Cardiac muscle cell (in vitro differentiated cells and primary cell): ENCODE measurements at regions not wholly inside any gene's neighbourhood (a gene's known extent, or its start where the extent isn't known, plus 50 kb on each side); places are given as distances from the start of the nearest gene placed in this dataset.
"Not testable (repeated sequence)": the region's sequence is repeated elsewhere in the genome, so short reads cannot be mapped to it uniquely, and the experiment has no call there.

ENCODE experiments used
- DNase-seq, 2 donors: peaks; one replicate each; pipeline versions ENCODE4 v3.0.0 to v3.0.0-alpha.2; 2010 to 2017; ENCODE audit warnings: low read depth in 1 of 2, low spot score in 1 of 2
- H3K27ac ChIP-seq: fragments of 200-600 bp; sonication (generic); 2 replicates; pipeline ENCODE4 v1.5.1; 2016
- H3K27me3 ChIP-seq: fragments of 200-600 bp; sonication (generic); 2 replicates; pipeline ENCODE4 v1.6.0; 2016; ENCODE audit warnings: control low read depth
- H3K36me3 ChIP-seq: fragments of 200-600 bp; sonication (generic); 2 replicates; pipeline ENCODE4 v1.5.1; 2016; ENCODE audit warnings: control low read depth
- H3K4me1 ChIP-seq: fragments of 200-600 bp; sonication (generic); 2 replicates; pipeline ENCODE4 v1.8.1; 2017; ENCODE audit warnings: low read depth, mild to moderate bottlenecking, mixed run types
- H3K4me3 ChIP-seq: fragments of 200-600 bp; sonication (generic); 2 replicates; pipeline ENCODE4 v1.5.1; 2016; ENCODE audit warnings: mild to moderate bottlenecking
- H3K9me3 ChIP-seq: fragments of 200-600 bp; sonication (generic); 2 replicates; pipeline ENCODE4 v1.5.1; 2017; ENCODE audit warnings: low read depth, mild to moderate bottlenecking, control low read depth
- TF ChIP-seq, protein P1 (sequence below): IDR thresholded peaks from 2 replicates; pipeline ENCODE4 v1.5.1; 2012; ENCODE audit warnings: low read depth, mild to moderate bottlenecking, low read length

DNA sequence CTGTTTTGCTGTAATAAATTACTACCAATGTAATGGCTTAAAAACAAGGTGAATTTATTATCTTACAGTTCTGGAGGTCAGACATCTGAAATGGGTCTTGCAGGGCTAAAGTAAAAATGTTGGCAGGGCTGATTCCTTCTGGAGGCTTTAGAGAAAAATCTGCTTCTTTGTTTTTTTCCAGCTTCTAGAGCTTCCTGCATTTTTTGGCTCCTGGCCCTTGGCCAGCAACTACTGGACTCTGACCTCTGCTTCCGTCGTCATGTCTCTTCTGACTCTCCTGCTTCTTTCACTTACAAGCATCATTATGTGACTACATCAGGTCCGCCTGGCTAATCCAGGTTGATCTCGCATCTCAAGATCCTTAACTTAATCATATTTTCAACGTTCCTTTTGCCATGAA lies 350.9 kb downstream of the S1PR1 start:
- DNase-seq = peak in 1 of 2 donors; percentile 45
- TF ChIP-seq, protein P1, sequence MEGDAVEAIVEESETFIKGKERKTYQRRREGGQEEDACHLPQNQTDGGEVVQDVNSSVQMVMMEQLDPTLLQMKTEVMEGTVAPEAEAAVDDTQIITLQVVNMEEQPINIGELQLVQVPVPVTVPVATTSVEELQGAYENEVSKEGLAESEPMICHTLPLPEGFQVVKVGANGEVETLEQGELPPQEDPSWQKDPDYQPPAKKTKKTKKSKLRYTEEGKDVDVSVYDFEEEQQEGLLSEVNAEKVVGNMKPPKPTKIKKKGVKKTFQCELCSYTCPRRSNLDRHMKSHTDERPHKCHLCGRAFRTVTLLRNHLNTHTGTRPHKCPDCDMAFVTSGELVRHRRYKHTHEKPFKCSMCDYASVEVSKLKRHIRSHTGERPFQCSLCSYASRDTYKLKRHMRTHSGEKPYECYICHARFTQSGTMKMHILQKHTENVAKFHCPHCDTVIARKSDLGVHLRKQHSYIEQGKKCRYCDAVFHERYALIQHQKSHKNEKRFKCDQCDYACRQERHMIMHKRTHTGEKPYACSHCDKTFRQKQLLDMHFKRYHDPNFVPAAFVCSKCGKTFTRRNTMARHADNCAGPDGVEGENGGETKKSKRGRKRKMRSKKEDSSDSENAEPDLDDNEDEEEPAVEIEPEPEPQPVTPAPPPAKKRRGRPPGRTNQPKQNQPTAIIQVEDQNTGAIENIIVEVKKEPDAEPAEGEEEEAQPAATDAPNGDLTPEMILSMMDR = no peak
- no peaks in the 10 kb centered on the region for H3K9me3 ChIP-seq
- H3K27me3 ChIP-seq = no peaks in the 10 kb centered on the region
- H3K27ac ChIP-seq = no peak overlapping the region
- no peaks in the 10 kb centered on the region for H3K4me1 ChIP-seq
- H3K4me3 ChIP-seq = no peak overlapping the region
- H3K36me3 ChIP-seq = no peaks in the 10 kb centered on the region

DNA sequence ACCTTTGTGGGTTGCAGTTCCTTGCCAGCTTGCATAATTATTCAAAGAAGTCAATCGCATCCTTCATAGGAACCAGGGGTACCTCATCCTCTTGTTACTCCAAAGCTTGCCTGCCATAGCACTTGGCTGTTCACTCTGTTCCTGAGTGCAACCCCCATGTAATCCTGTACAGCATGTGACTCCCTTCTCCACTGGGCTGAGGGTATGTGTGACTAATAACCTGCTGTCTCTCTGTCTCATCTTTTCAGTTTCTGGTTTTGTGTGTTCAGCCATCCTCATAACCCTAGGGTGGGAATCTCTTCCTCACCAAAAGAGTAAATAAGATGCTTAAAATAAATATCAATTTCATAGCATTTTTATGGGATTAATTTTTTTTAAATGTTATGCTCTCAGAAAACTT lies 351.9 kb downstream of the S1PR1 start:
- TF ChIP-seq, protein P1 = no peak
- H3K27me3 ChIP-seq = no peaks in the 10 kb centered on the region
- no peaks in the 10 kb centered on the region for H3K9me3 ChIP-seq
- H3K4me1 ChIP-seq = no peaks in the 10 kb centered on the region
- H3K4me3 ChIP-seq = no peak overlapping the region
- no peak for DNase-seq
- H3K27ac ChIP-seq = no peak overlapping the region
- no peaks in the 10 kb centered on the region for H3K36me3 ChIP-seq

DNA sequence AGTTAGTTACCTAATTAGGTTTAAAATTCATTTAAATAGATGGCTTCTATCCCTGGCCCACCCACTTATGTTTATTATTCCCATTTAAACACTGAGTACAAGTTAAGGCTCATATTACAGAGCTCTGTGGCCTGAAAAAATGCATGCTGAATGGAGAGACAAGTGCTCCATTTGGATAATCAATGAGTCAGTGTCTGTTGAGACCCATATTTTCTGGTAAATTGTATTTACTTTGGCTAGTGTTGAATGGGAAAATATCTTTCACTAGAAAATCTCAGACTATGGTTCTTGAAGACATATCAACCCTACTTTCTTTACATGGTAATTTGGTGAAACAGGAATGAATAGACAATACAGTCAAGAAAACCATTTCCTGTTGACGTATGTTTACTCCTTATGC lies 356.0 kb downstream of the S1PR1 start:
- no peaks in the 10 kb centered on the region for H3K9me3 ChIP-seq
- no peak overlapping the region for H3K27ac ChIP-seq
- no peak for DNase-seq
- TF ChIP-seq, protein P1 = no peak
- no peaks in the 10 kb centered on the region for H3K27me3 ChIP-seq
- no peaks in the 10 kb centered on the region for H3K36me3 ChIP-seq
- no peak overlapping the region for H3K4me3 ChIP-seq
- no peaks in the 10 kb centered on the region for H3K4me1 ChIP-seq

DNA sequence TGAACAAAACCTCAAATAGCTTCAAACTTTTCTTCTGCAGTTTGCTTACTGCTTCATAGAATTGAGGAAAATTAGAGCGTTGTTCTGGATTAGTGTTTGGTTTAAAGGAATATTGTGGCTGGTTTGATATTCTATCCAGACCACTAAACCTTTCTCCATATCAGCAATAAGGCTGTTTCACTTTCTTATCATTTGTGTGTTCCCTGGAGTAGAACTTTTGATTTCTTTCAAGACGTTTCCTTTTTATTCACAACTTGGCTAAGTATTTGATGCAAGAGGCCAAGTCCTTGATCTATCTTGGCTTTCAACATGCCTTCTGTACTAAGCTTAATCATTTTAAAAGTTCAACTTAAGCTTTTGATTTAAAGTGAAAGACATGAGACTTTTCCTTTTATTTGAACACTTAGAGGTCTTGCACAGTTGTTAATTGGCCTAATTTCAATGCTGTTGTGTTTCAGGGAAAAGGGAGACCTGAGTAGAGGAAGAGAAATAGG lies 359.1 kb downstream of the S1PR1 start:
- no peak overlapping the region for H3K4me3 ChIP-seq
- H3K9me3 ChIP-seq = no peaks in the 10 kb centered on the region
- TF ChIP-seq, protein P1 = no peak
- H3K27ac ChIP-seq = no peak overlapping the region
- H3K4me1 ChIP-seq = no peaks in the 10 kb centered on the region
- H3K27me3 ChIP-seq = no peaks in the 10 kb centered on the region
- no peaks in the 10 kb centered on the region for H3K36me3 ChIP-seq
- no peak for DNase-seq

DNA sequence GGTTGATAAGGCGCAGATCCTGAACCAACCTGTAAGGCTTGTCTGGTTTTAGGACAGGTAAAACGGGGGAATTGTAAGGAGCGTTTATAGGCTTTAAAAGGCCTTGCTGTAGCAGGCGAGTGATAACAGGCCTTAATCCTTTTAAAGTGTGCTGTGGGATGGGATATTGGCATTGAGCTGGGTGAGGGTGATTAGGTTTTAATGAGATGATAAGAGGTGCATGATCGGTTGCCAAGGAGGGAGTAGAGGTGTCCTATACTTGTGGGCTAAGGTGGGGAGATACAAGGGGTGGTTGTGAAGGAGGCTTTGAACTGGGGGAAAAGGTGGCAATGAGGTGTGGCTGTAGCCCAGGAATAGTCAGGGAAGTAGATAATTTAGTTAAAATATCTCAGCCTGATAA lies 363.8 kb downstream of the S1PR1 start:
- DNase-seq, H3K36me3 ChIP-seq, H3K4me1 ChIP-seq, H3K4me3 ChIP-seq, H3K27me3 ChIP-seq, H3K9me3 ChIP-seq, H3K27ac ChIP-seq: not testable (repeated sequence)

DNA sequence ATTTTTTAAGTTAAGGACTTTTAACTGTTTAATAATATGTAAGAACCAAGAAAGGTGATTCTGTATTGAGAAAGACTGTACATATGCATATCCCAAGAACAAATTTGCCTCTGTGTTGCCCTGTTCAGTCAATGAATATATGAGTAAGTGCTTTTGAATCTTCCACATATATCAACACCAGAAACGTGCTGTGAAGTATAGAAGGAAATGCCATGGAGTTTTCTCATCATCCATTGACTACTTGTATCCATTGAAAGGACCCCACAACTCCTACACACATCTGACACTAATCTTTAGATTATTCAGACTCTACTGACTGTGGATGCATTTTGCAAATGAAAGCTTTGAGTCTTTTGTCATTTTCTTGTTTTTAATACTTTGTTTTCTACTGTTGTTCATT lies 366.9 kb downstream of the S1PR1 start:
- DNase-seq = no peak
- Histone ChIP-seq H3K36me3 (no peaks in the 10 kb centered on the region), H3K27ac (no peak overlapping the region), H3K27me3 (no peaks in the 10 kb centered on the region), H3K9me3 (no peaks in the 10 kb centered on the region), H3K4me1 (no peaks in the 10 kb centered on the region), H3K4me3 (no peak overlapping the region)
- TF ChIP-seq, protein P1 = no peak
